NCI-H2171 treated with DMSO at 0.1 percent for 48 hours (cell line): ENCODE measurements at regions not wholly inside any gene's neighbourhood (a gene's known extent, or its start where the extent isn't known, plus 50 kb on each side); places are given as distances from the start of the nearest gene placed in this dataset.
"Not testable (repeated sequence)": the region's sequence is repeated elsewhere in the genome, so short reads cannot be mapped to it uniquely, and the experiment has no call there.

Experiments used
- DNase-seq: peaks from one replicate; lab custom pipeline; 2025; lab: John Stamatoyannopoulos, UW

DNA sequence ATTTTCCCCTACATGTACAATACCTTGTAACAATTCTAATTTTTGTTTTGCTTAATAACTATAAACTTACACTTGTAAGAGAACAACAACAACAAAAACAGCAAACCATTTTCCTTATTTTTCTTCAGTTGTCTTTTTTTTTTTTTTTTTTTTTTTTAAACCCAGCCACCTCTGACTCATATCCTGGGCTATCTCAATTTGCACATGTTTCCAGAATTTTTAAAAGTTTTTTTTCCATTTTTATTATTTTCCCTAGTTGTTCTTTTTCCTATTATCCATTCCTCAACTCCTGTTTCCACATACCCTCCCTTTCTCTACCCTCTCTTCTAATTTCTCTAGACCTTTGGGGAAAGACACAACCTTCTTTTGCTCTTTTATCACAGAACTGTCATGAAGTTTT, 112.5 kb downstream of the EFEMP1 start:
- no peak for DNase-seq

DNA sequence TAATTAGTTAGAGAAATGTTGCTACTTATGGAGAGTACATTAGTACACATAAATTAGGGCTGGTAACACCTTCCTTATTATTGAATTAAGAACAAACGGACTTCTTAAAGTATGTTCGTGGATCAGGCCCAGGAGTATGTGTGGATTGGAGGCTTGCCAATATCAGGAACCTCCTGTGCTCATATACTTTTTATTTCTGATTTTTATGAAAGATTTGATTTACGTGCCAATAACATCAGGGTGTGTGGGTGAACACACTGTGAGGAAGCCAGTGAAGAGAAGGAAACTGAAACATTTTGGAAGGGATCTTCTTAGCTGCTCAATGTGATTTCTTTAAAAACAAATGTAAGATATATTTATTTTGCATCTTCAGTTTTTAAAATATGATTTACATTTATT, 113.0 kb downstream of the EFEMP1 start:
- DNase-seq: no peak

DNA sequence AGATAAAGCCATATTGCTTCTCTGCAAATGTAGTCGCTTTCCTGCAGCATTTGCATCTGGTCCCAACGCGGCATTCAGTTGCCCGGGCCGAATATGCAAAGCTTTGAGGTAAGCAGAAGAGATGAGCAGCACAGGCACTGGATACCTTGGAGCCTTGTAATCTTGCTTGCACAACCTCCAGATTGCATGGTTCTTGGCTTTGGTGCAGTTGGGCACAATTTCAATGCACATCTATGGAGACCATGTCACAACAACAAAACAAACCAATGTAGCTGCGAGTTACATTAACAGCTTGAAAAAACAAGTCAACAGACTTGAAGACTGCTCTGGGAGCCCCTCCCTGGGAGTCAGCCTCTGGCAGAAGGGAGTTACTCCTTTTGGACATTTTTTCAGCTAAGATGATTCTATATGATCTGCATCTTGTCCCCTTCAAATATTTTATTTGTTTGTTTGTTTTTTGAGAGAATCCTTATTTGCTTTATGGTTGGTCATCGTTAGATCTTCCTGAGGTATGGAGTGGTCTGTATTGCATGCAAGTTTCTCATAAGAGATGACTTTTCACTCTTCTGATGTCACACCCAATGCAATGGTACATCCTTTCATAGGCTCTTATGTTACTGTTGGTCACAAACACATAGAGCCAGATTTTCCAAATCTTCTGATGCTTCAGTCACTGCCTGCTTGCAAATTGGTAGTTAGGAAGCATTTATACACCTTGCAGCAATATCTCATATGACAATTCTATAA, 113.5 kb downstream of the EFEMP1 start:
- DNase-seq: no peak

DNA sequence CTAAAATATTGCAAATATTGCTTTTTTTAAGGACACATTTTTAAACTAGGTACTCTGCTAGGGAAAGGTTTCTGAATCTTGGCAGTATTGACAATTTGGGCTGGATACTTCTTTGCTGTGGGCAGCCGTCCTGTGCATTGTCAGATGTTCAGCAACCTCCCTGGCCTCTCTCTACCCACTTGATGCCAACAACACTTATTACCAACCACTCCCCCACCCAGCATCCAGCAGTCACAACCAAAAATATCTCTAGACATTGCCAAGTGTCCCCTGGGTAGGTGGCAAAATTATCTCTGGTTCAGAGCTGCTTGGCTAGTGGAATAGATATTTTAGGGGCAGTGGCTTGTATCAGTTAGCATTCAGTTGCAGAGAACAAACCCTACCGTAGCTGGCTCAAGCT, 114.3 kb upstream of the PNPT1 start:
- DNase-seq: no peak

DNA sequence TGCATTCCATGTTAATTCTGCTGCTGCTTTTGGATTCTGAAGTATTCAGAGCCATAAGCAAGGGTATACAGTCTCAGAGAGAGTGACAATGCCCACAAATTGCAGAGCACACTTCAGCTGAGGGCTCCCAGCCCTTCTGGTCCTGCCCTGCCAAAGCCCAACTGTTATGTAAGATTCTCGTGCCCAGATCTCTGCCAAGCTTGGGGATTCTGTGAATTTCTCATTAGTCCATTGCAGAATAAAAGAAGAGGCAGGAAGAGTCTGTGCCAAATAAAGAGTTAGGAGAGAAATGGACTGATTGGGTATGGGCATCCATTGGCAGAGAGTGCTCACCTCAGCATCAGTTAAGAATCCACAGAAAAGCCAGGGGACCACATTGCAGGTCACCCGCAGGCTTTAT, 112.0 kb upstream of the PNPT1 start:
- no peak for DNase-seq

DNA sequence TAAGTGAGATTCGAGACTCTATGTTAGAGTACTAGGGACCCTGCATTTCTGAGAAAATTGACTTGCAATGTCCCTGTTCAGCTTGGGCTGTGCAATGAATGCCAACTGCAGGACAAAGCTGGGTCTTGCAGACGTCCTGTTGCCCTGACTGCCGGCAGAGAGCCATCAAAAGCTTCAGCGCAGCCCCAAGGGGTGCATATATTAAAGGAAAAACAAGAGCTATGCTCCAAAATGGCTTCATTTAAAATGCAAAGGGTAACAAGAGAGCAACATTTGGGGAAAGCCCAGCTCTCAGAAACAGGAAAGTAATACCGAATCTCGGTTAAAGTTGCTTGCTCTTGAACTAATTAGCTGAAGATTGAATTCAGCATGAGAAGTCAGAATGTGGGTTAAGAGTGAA, 110.9 kb upstream of the PNPT1 start:
- no peak for DNase-seq

DNA sequence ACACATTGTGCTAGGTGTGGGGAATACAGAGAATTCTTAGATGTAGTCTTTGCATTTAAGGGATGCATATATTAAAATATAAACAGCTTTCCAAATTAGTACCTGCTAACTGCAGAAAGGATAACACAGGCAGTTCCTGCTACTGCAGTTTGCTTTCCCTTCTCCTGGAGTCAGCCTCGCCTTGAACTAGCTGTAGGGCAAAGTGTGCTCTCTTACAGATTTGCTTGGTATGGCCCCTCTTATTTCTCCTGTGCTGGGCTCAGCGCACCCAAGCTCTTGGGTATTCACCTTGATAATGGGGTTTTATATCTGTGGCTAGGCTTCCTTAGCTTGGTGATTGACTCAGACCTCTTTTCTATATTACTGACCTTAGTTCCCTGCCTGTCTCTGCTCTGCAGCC, 108.4 kb upstream of the PNPT1 start:
- no peak for DNase-seq

DNA sequence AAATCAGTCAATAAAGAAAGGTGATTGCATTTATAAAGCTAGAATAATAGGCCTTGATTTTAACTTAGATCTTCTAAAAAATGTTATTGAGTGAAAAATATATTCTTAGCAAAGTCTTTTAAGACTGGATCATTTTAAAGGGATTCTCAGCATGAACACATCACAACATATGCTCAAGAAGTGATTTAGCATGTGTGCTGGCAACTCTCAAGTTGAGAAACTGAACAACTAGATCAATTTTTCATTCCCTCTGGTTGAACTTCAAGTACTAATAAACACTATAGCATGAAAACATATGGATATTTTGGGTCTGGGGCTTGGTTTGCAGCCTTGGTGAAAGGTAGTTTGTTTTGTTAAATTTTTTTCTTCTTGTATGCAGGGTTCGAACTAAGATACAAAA, 107.8 kb upstream of the PNPT1 start:
- no peak for DNase-seq

DNA sequence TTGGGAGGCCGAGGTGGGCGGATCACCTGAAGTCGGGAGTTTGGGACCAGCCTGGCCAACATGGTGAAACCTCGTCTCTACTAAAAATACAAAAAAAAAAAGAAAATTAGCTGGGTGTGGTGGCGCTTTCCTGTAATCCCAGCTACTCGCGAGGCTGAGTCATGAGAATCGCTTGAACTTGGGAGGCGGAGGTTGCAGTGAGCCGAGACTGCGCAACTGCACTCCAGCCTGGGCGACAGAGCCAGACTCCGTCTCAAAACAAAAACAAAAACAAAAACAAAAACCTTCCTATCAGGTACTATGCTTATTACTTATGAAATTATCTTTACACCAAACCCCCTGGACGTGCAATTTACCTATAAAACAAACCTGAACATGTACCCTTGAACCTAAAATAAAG, 106.0 kb upstream of the PNPT1 start:
- not testable (repeated sequence) for DNase-seq

DNA sequence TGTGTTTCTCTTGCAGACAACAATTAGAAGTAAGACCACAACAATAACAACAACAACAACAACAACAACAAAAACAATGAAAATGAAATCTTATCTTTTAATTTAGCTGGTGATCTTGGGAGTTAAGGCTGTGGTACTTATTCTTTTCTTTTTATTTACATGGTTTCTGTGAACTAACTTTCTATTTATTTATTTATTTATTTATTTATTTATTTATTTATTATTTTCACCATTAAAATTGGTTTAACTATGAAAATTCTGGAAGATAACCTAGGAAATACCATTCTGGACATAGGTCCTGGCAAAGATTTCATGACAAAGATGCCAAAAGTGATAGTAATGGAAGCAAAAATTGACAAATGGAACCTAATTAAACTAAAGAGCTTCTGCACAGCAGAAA, 102.5 kb upstream of the PNPT1 start:
- DNase-seq: no peak

DNA sequence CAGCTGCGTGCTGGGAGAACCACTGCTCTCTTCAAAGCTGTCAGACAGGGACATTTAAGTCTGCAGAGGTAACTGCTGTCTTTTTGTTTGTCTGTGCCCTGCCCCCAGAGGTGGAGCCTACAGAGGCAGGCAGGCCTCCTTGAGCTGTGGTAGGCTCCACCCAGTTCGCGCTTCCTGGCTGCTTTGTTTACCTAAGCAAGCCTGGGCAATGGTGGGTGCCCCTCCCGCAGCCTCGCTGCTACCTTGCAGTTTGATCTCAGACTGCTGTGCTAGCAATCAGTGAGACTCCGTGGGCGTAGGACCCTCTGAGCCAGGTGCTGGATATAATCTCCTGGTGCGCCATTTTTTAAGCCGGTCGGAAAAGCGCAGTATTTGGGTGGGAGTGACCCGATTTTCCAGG, 100.0 kb upstream of the PNPT1 start:
- DNase-seq: not testable (repeated sequence)

DNA sequence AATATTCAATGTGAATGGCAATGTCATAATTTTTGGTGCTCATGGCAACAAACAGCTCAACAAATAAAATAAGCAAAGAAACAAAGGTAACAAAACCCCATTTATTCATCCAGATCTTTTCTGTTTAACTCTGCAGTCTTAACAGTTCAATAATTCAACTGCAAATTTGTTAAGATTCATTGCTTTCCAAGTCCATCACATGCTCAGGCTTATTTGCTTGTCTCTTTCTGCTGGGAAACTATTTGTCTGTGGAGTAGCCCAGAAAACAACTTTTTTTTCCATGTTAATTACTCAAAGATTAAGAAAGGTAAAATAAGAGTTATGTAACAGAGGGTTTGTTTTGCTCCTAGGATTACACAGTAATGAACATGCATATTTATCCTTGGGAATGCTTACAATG, 92.6 kb upstream of the PNPT1 start:
- no peak for DNase-seq

DNA sequence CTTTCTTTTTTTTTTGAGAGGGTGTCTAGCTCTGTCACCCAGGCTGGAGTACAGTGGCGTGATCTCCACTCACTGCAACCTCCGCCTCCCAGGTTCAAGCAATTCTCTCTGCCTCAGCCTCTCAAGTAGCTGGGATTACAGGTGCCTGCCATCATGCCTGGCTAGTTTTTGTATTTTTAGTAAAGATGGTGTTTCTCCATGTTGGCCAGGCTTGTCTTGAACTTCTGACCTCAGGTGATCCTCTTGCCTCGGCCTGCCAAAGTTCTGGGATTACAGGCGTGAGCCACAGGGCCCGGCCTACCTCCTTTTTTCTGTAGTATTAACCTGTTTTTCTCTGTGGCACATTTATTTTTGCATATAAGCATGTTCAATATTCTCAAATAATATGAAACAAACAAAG, 90.1 kb upstream of the PNPT1 start:
- not testable (repeated sequence) for DNase-seq

DNA sequence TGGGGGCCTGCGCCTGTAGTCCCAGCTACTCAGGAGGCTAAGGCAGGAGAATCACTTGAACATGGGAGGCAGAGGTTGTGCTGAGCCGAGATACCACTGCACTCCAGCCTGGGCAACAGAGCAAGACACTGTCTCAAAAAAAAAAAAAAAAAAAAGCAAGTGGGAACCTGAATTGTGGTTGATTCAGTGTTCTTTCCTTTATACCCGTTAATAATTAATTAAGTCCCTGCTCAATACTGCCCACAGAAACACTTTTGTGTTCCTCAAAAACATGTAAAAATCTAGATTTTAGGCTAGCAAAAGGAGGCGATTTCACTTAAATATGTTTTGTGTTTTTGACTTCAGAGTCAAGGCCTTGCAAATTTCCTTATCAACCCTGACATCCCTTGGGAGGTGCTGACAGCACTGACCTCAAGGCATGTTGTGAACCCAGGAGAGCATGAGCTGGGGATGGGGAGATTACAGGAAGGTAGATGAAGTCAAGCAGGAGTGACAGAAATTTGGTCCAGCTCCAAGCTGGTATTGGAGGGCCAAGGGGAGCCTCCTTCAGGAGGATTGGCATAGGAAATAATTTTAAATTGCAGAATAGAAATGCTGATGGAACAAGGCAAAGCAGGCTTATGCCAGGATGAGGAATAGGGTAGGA, 89.0 kb upstream of the PNPT1 start:
- no peak for DNase-seq

DNA sequence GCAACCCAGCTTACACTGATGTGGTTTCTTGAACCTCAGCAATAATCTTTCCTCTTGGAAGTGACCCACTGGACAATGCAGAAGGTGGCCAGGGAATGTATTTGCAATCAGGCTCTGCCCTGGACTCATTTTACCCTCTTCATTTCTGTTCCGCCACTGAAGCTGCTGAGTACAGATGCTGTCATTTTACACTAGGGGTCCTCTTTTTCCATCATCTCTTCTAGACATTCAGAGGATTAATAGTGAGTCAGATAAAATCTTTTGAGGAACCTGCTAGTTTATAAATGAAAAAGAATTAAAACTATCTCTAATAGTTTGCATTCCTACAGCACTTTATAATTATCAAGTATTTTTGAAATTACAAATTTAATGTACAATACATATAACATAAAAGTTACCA, 87.9 kb upstream of the PNPT1 start:
- no peak for DNase-seq

DNA sequence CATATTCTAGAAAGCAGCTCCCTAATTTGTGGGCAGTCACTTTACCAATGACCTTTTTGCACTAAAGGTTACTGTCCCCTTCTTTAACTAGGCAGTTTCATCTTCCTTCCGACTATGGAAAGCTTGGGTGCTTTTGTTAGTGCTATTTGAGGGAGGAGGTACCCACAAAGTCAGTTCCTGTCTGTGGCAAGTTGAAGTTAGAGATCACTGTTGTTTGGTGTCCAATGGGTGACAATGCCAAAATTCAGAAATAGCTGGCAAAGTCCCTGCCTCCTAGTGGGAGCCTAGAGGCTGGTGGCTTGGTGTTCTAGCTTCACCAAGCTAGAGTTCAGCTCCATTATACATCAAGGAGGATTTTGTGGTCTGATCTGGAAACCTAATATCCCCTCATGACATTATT, 87.1 kb upstream of the PNPT1 start:
- no peak for DNase-seq

DNA sequence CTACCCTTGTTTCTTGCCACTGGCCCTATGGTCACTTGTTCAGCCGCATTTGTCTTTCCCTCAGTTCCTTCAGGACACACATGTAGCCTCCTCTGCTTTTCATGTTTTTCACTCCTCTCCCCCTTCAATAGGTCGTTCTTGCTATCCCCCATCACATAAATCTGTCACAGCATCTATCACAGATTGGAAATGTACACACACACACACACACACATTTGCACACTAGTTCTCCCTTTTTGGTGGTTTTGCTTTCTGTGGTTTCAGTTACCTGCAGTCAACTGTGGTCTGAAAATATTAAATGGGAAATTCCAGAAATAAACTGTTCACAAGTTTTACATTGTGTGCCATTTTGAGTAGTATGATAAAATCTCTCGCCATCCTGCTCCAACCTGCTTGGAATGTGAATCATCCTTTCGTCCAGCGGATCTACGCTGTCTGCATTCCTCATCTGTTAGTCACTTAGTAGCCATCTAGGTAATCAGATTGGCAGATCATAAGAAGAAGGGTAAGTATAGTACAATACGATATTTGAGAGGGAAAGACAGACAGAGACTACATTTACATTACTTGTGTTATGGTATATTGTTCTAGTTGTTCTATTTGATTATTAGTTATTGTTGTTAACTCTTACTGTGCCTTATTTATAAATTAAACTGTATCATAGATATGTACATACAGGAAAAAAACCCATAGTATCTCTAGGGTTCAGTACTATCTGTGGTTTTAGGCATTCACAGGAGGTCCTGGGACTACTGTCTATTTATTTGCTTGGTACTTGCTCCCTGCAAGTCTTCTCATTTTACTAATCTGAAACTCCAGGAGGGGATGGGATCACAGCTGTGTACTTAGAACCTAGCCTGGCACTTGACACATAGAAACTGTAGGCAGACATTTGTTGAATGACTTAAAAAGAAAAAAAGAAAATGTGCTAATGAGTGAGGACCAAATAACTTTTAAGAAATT, 86.1 kb upstream of the PNPT1 start:
- DNase-seq: no peak

DNA sequence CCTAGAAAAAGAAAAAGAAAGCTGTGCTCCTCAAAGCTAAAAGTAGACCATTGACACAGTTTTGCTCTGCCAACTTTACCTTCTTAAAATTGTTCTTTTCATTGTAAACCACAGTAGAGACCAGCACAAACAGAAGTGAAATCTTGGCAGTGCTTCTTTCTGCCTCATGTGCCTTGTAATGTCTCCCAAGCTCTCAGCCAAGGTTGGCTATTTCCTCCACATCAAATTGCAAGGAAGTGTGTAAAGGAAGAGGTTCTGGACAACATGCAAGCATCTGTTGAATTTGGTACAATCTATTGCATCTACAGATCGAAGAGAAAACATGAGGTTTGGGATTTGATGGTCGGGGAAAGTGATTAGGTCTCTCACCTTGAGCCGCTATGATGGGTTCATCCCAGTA, 83.3 kb upstream of the PNPT1 start:
- no peak for DNase-seq

DNA sequence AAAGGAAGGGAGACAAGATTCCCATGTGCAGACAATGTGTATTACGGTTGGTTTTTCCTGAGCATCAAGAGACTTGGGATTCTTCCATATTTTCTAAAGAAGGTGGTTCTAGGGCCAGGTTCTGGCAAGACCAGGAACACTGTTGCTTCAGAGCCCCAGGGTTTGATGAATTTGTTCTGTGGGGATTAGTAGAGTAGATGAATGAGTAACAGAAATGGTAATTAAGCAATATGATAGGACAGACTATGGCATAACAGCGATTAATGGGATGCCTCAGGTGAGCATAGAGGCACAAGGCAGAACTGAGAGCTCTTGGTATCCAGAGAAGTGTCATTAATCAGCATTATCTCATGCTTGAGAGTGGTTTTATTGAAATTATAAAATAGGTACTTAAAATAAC, 82.8 kb upstream of the PNPT1 start:
- DNase-seq: no peak

DNA sequence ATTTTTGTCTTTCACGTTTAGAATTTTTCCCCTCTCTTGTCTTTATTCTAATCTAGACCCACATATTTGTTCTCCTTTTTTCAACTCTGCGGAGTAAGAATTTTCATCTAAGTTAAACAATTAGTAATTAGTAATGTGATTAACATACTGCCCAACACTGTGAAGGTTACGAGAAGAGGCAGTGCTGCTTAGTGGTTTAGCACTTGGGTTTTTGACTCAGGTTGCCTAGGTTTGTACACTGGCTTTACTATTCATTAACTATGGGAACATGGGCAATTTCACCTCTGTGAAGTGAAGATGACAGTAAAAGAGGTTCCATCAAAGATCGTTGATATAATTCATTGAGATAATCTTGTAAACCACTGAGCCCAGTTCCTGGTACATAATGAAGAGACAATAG, 82.2 kb upstream of the PNPT1 start:
- DNase-seq: no peak

DNA sequence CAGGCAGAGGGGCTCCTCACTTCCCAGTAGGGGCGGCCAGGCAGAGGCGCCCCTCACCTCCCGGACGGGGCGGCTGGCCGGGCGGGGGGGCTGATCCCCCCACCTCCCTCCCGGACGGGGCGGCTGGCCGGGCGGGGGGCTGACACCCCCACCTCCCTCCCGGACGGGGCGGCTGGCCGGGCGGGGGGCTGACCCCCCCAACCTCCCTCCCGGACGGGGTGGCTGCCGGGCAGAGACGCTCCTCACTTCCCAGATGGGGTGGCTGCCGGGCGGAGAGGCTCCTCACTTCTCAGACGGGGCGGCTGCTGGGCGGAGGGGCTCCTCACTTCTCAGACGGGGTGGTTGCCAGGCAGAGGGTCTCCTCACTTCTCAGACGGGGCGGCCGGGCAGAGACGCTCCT, 80.0 kb upstream of the PNPT1 start:
- DNase-seq: not testable (repeated sequence)

DNA sequence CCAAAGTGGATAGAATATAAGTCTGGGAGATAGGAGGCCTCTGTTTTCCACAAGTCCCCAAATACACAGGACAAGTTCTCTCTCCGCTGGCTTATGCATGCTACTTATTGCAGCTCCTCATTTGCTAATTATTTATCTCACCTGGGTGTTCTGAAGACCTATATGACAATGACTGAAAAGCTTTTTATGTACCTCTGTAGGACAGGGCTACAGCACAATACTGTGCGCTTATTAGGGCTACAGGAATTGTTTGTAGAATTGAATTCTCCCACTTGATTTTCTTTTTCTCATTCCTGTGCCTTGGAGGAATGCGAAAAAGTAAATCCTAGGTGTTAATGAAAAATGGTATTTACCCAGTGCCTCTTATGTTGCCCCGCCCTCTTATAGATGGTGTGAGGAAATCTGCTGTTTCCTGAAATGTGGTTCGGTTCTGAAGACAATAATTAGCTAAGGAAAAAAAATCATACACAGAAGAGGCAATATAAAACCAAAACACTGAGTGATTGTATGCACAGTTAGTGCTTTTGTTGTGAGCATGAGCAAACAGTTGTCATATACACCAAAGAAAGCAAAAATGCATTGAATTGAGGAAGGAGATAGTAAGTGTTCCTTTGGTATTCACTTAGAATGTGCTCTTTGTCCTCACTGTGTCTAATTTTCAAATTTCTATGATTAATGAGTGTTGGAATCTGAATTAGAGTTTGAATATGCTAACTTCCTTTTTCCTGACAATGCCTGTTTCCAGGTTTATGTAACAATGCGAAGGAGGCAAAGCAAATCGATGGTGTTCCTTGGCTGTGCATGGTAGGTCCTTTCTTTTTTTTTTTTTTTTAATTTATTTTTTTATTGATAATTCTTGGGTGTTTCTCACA, 78.7 kb upstream of the PNPT1 start:
- DNase-seq: no peak
